SK-N-SH (cell line): ENCODE measurements at regions not wholly inside any gene's neighbourhood (a gene's known extent, or its start where the extent isn't known, plus 50 kb on each side); places are given as distances from the start of the nearest gene placed in this dataset.

Source experiments
- EZH2phosphoT487 ChIP-seq: fragments of 200-600 bp; sonication (generic); IDR thresholded peaks from 2 replicates; pipeline ENCODE4 v1.6.1; 2017; ENCODE audit warnings: low read depth, mixed run types, mild to moderate bottlenecking, antibody characterized with exemption, moderate library complexity, borderline replicate concordance
- GABPA ChIP-seq: IDR thresholded peaks from 2 replicates; pipeline ENCODE4 v1.4.0; 2012; ENCODE audit warnings: low read depth, mild to moderate bottlenecking
- POLR2AphosphoS5 ChIP-seq: IDR thresholded peaks from 2 replicates; pipeline ENCODE4 v1.6.1; 2012; ENCODE audit warnings: low read depth, low read length
- RAD21 ChIP-seq: IDR thresholded peaks from 2 replicates; pipeline ENCODE4 v1.6.1; 2012; ENCODE audit warnings: mild to moderate bottlenecking, low read length
- RFX5 ChIP-seq: IDR thresholded peaks from 2 replicates; pipeline ENCODE4 v1.6.1; 2012; ENCODE audit warnings: mild to moderate bottlenecking, improper control_type of control experiment, low read length
- TF ChIP-seq, protein P1 (sequence below): fragments of 200-600 bp; sonication (generic); IDR thresholded peaks from 2 replicates; pipeline ENCODE4 v1.6.1; 2017; ENCODE audit warnings: antibody characterized with exemption, mild to moderate bottlenecking, moderate library complexity
- TF ChIP-seq, protein P2 (sequence below): fragments of 150-350 bp; IDR thresholded peaks from 2 replicates; pipeline ENCODE4 v1.6.1; 2017; ENCODE audit warnings: antibody characterized with exemption, low read length, low read depth, borderline replicate concordance

DNA sequence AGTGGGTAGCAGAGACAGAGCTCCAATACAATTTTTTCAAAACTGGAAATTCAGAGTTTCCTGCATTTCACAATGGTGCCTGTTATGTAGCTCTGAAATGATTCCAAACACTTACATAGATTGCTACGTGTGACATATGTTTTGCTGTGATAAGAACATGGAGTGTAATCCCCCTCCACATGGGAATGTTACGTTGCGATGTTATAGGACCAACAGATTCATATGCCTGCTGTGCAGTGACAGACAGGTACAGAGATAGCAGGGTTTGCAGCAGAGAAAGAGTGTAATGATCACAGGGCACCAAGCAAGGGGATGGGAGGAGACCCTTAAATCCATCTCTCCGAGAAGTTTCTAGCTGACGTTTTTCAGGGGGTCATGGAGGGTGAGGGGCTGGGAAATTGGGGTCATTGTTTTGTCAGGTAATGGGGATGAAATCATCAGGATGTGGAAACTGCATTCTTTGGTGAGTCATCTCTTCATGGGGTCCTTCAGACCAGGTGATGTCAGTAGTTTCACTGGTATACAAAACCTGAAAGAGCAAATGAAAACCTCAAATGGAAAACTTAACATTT, 76.6 kb upstream of the OSBPL8 start:
- TF ChIP-seq POLR2AphosphoS5: no peak
- TF ChIP-seq, protein P1, sequence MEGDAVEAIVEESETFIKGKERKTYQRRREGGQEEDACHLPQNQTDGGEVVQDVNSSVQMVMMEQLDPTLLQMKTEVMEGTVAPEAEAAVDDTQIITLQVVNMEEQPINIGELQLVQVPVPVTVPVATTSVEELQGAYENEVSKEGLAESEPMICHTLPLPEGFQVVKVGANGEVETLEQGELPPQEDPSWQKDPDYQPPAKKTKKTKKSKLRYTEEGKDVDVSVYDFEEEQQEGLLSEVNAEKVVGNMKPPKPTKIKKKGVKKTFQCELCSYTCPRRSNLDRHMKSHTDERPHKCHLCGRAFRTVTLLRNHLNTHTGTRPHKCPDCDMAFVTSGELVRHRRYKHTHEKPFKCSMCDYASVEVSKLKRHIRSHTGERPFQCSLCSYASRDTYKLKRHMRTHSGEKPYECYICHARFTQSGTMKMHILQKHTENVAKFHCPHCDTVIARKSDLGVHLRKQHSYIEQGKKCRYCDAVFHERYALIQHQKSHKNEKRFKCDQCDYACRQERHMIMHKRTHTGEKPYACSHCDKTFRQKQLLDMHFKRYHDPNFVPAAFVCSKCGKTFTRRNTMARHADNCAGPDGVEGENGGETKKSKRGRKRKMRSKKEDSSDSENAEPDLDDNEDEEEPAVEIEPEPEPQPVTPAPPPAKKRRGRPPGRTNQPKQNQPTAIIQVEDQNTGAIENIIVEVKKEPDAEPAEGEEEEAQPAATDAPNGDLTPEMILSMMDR: no peak
- TF ChIP-seq, protein P2, sequence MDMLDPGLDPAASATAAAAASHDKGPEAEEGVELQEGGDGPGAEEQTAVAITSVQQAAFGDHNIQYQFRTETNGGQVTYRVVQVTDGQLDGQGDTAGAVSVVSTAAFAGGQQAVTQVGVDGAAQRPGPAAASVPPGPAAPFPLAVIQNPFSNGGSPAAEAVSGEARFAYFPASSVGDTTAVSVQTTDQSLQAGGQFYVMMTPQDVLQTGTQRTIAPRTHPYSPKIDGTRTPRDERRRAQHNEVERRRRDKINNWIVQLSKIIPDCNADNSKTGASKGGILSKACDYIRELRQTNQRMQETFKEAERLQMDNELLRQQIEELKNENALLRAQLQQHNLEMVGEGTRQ: no peak
- no peak for TF ChIP-seq RFX5
- TF ChIP-seq GABPA: no peak
- TF ChIP-seq EZH2phosphoT487: no peak
- TF ChIP-seq RAD21: no peak
